Nucleus accumbens (tissue), 56 donors: ENCODE measurements at regions not wholly inside any gene's neighbourhood (a gene's known extent, or its start where the extent isn't known, plus 50 kb on each side); places are given as distances from the start of the nearest gene placed in this dataset.
A peak's percentile ranks its signal among the peaks of the same experiment; 100 is the strongest.

ENCODE experiments used
- DNase-seq, 56 donors: peaks; one replicate each; lab custom pipeline; 2025; lab: John Stamatoyannopoulos, UW

- DNase-seq, result peak in 2 of 56 donors; percentile 3 to 14
Measured at GRCh38 chr1:76759950-76760349, 107.3 kb upstream of the ST6GALNAC5 start.

- no peak for DNase-seq
Measured at GRCh38 chr1:76763738-76764137, 103.5 kb upstream of the ST6GALNAC5 start.

GRCh38 chr1:76764638-76765454 is 102.4 kb upstream of the ST6GALNAC5 start:
- peak in 33 of 56 donors; percentile 2 to 71 (median 36) for DNase-seq

- DNase-seq, result no peak
Measured at GRCh38 chr1:76766381-76766780, 100.9 kb upstream of the ST6GALNAC5 start.

- DNase-seq, result no peak
Measured at GRCh38 chr1:76769911-76770310, 97.4 kb upstream of the ST6GALNAC5 start.

- peak in 8 of 56 donors; percentile 2 to 29 (median 6) for DNase-seq
Measured at GRCh38 chr1:76770979-76771378, 96.3 kb upstream of the ST6GALNAC5 start.

GRCh38 chr1:76781447-76781846 is 85.8 kb upstream of the ST6GALNAC5 start:
- DNase-seq, result no peak

GRCh38 chr1:76782809-76783208 is 84.5 kb upstream of the ST6GALNAC5 start:
- DNase-seq, result no peak

GRCh38 chr1:76784502-76784901 is 82.8 kb upstream of the ST6GALNAC5 start:
- no peak for DNase-seq

- no peak for DNase-seq
Measured at GRCh38 chr1:76786222-76786621, 81.1 kb upstream of the ST6GALNAC5 start.

- DNase-seq, result no peak
Measured at GRCh38 chr1:76793594-76793993, 73.7 kb upstream of the ST6GALNAC5 start.

GRCh38 chr1:76799700-76800099 is 67.6 kb upstream of the ST6GALNAC5 start:
- no peak for DNase-seq

- no peak for DNase-seq
Measured at GRCh38 chr1:76802094-76802493, 65.2 kb upstream of the ST6GALNAC5 start.

- DNase-seq, result no peak
Measured at GRCh38 chr1:76807543-76808260, 59.6 kb upstream of the ST6GALNAC5 start.
